Activated naive CD4-positive, alpha-beta T cell treated with anti-CD3 and anti-CD28 coated beads, Interleukin-2, amount 50 U/mL, for 72 hours (primary cell): ENCODE measurements at regions not wholly inside any gene's neighbourhood (a gene's known extent, or its start where the extent isn't known, plus 50 kb on each side); places are given as distances from the start of the nearest gene placed in this dataset.
A peak's percentile ranks its signal among the peaks of the same experiment; 100 is the strongest.

Source experiments
- ATAC-seq, 2 donors: fragments of 150-1000 bp; cut with Tn5 transposase; 2 replicates each; pipeline ENCODE4 v1.10.0; 2021; ENCODE audit warnings: mild to moderate bottlenecking in 2 of 2, moderate library complexity in 2 of 2
- DNase-seq, 2 donors: peaks; one replicate each; pipeline ENCODE4 v3.0.0; 2021 to 2022; ENCODE audit warnings: low spot score in 2 of 2
- H3K27ac Mint-ChIP-seq, 2 donors: one replicate each; pipeline ENCODE4 v1.8.0; 2022; ENCODE audit warnings: mild to moderate bottlenecking in 2 of 2, mixed read lengths in 2 of 2
- H3K36me3 Mint-ChIP-seq, 2 donors: one replicate each; pipeline ENCODE4 v1.8.0; 2022; ENCODE audit warnings: mixed read lengths in 2 of 2
- H3K9me3 Mint-ChIP-seq, 2 donors: one replicate each; pipeline ENCODE4 v1.8.0; 2022; ENCODE audit warnings: mixed read lengths in 2 of 2

- ATAC-seq = no peak
- Mint-ChIP-seq H3K27ac (no peak overlapping the region), H3K9me3 (no peaks in the 10 kb centered on the region), H3K36me3 (no peaks in the 10 kb centered on the region)
- no peak for DNase-seq
Measured at GRCh38 chr17:77808686-77809425, 149.6 kb upstream of the TNRC6C start.

GRCh38 chr17:77809814-77810213 lies 148.7 kb upstream of the TNRC6C start:
- DNase-seq = no peak
- H3K9me3 Mint-ChIP-seq = no peaks in the 10 kb centered on the region
- H3K27ac Mint-ChIP-seq = no peak overlapping the region
- H3K36me3 Mint-ChIP-seq = no peaks in the 10 kb centered on the region
- ATAC-seq = no peak

- H3K9me3 Mint-ChIP-seq = no peaks in the 10 kb centered on the region
- H3K27ac Mint-ChIP-seq = no peak overlapping the region
- no peaks in the 10 kb centered on the region for H3K36me3 Mint-ChIP-seq
- DNase-seq (no peak), ATAC-seq (no peak)
Measured at GRCh38 chr17:77810536-77810935, 148.0 kb upstream of the TNRC6C start.

- H3K36me3 Mint-ChIP-seq = no peaks in the 10 kb centered on the region
Measured at GRCh38 chr17:77811521-77811920, 147.0 kb upstream of the TNRC6C start.

GRCh38 chr17:77814091-77814772 lies 144.3 kb upstream of the TNRC6C start:
- no peaks in the 10 kb centered on the region for H3K36me3 Mint-ChIP-seq
- H3K9me3 Mint-ChIP-seq = no peaks in the 10 kb centered on the region
- H3K27ac Mint-ChIP-seq = no peak overlapping the region
- ATAC-seq (no peak), DNase-seq (no peak)

More at GRCh38 chr17:77811521-77811920, 147.0 kb upstream of the TNRC6C start:
- Mint-ChIP-seq H3K27ac (no peak overlapping the region), H3K9me3 (no peaks in the 10 kb centered on the region)
- ATAC-seq = no peak
- no peak for DNase-seq

- Mint-ChIP-seq H3K36me3 (no peaks in the 10 kb centered on the region), H3K27ac (no peak overlapping the region), H3K9me3 (no peaks in the 10 kb centered on the region)
- ATAC-seq (no peak), DNase-seq (no peak)
Measured at GRCh38 chr17:77815127-77815905, 143.2 kb upstream of the TNRC6C start.

GRCh38 chr17:77817953-77818352 lies 140.6 kb upstream of the TNRC6C start:
- H3K9me3 Mint-ChIP-seq = no peaks in the 10 kb centered on the region
- DNase-seq = no peak
- no peak for ATAC-seq
- no peaks in the 10 kb centered on the region for H3K36me3 Mint-ChIP-seq
- H3K27ac Mint-ChIP-seq = no peak overlapping the region

GRCh38 chr17:77819497-77819896 lies 139.0 kb upstream of the TNRC6C start:
- ATAC-seq (no peak), DNase-seq (no peak)
- Mint-ChIP-seq H3K27ac (no peak overlapping the region), H3K9me3 (no peaks in the 10 kb centered on the region), H3K36me3 (no peaks in the 10 kb centered on the region)

- no peaks in the 10 kb centered on the region for H3K9me3 Mint-ChIP-seq
- H3K36me3 Mint-ChIP-seq = no peaks in the 10 kb centered on the region
- no peak overlapping the region for H3K27ac Mint-ChIP-seq
- ATAC-seq (peak in 1 of 2 donors; percentile 36), DNase-seq (no peak)
Measured at GRCh38 chr17:77821114-77821513, 137.4 kb upstream of the TNRC6C start.

GRCh38 chr17:77822302-77823030 lies 136.0 kb upstream of the TNRC6C start:
- Mint-ChIP-seq H3K27ac (no peak overlapping the region), H3K9me3 (no peaks in the 10 kb centered on the region)

GRCh38 chr17:77824102-77824779 lies 134.3 kb upstream of the TNRC6C start:
- Mint-ChIP-seq H3K9me3 (peaks cover 4% of the 10 kb centered on the region in 2 donors), H3K27ac (peak overlapping the region; percentile 3 to 58), H3K36me3 (no peaks in the 10 kb centered on the region)
- no peak for ATAC-seq
- DNase-seq = no peak

More at GRCh38 chr17:77822302-77823030, 136.0 kb upstream of the TNRC6C start:
- H3K36me3 Mint-ChIP-seq = no peaks in the 10 kb centered on the region
- ATAC-seq = no peak
- no peak for DNase-seq

GRCh38 chr17:77824780-77825280 lies 133.7 kb upstream of the TNRC6C start:
- no peaks in the 10 kb centered on the region for H3K36me3 Mint-ChIP-seq
- peaks cover 4% of the 10 kb centered on the region in 2 donors for H3K9me3 Mint-ChIP-seq
- H3K27ac Mint-ChIP-seq = no peak overlapping the region
- ATAC-seq = no peak
- DNase-seq = no peak

GRCh38 chr17:77825621-77826020 lies 132.9 kb upstream of the TNRC6C start:
- no peaks in the 10 kb centered on the region for H3K36me3 Mint-ChIP-seq
- peaks cover 4% of the 10 kb centered on the region in 2 donors for H3K9me3 Mint-ChIP-seq
- DNase-seq (no peak), ATAC-seq (no peak)
- no peak overlapping the region for H3K27ac Mint-ChIP-seq

GRCh38 chr17:77826132-77826873 lies 132.2 kb upstream of the TNRC6C start:
- no peak for ATAC-seq
- no peak overlapping the region for H3K27ac Mint-ChIP-seq
- no peak for DNase-seq
- peaks cover 4% of the 10 kb centered on the region in 2 donors for H3K9me3 Mint-ChIP-seq
- no peaks in the 10 kb centered on the region for H3K36me3 Mint-ChIP-seq

- Mint-ChIP-seq H3K36me3 (no peaks in the 10 kb centered on the region), H3K27ac (no peak overlapping the region), H3K9me3 (peaks cover 4% of the 10 kb centered on the region in 2 donors)
- ATAC-seq (no peak), DNase-seq (no peak)
Measured at GRCh38 chr17:77827039-77827438, 131.5 kb upstream of the TNRC6C start.
